K562 (cell line): ENCODE measurements at regions not wholly inside any gene's neighbourhood (a gene's known extent, or its start where the extent isn't known, plus 50 kb on each side); places are given as distances from the start of the nearest gene placed in this dataset.

Experiments
- ATAC-seq: fragments of 200-7000 bp; cut with Tn5 transposase; 3 replicates; pipeline ENCODE4 v1.9.1; 2020; ENCODE audit warnings: moderate library complexity
- BruUV-seq: library from RNA; stranded (reverse); fragments of 400-500 nt; replicated peaks from 2 replicates; lab custom pipeline; 2021; lab: Mats Ljungman, UMichigan
- CTCF ChIA-PET: fragments of 300-600 bp; formaldehyde crosslinking; extraction: SDS; loops from one replicate; lab custom pipeline; 2021; ENCODE audit warnings: low intra/inter-chr PET ratio; lab: Yijun Ruan, JAX
- POLR2A ChIA-PET: fragments of 300-600, 350-650 bp; sonication (Branson Sonifier 250); formaldehyde crosslinking; extraction: SDS; loops from one replicate; lab custom pipeline; 2021; ENCODE audit warnings: antibody characterized with exemption, inconsistent platforms; lab: Yijun Ruan, JAX
- DNase-seq, 4 experiments: peaks; one replicate each; pipeline versions ENCODE4 v3.0.0 to v3.0.0-alpha.2; 2011 to 2018; ENCODE audit warnings: low spot score in 3 of 4, mixed read lengths in 3 of 4; ENCODE audit errors: extremely low read depth in 1 of 4
- FAIRE-seq: peaks from 2 replicates; lab custom pipeline; 2011; peaks lifted over from hg19 to GRCh38; lab: Jason Lieb, UNC
- H2AFZ ChIP-seq: 2 replicates; pipeline ENCODE4 v1.6.0; 2011; ENCODE audit warnings: low read depth, low read length, control low read depth, inconsistent platforms
- H3K27ac ChIP-seq: fragments of 200-600 bp; 3 replicates; pipeline ENCODE4 v1.8.0; 2011; ENCODE audit warnings: low read depth, mild to moderate bottlenecking, control low read depth, inconsistent platforms, low read length, moderate library complexity, mixed read lengths; ENCODE audit errors: extremely low read depth
- H3K27me3 ChIP-seq, 2 experiments: fragments of 300-600 bp in 1 of 2; 2 replicates in 1 of 2; 3 replicates in 1 of 2; pipeline versions ENCODE4 v1.6.0 to v1.8.0; 2011; ENCODE audit warnings: inconsistent platforms in 2 of 2, low read length in 2 of 2, mild to moderate bottlenecking in 1 of 2, mixed read lengths in 1 of 2, moderate library complexity in 1 of 2; ENCODE audit not compliant: control insufficient read depth in 2 of 2, insufficient read depth in 2 of 2
- H3K36me3 ChIP-seq: fragments of 300-600 bp; 3 replicates; pipeline ENCODE4 v1.8.0; 2011; ENCODE audit warnings: mild to moderate bottlenecking, low read length, inconsistent platforms; ENCODE audit not compliant: control insufficient read depth, insufficient read depth
- H3K4me1 ChIP-seq, 2 experiments: fragments of 200-600 bp in 1 of 2; replicated peaks in 1 of 2; 2 replicates in 1 of 2; 3 replicates in 1 of 2; pipeline versions ENCODE4 v1.5.1 to v1.8.0; 2011; ENCODE audit warnings: inconsistent platforms in 2 of 2, low read length in 2 of 2, mild to moderate bottlenecking in 1 of 2, mixed read lengths in 1 of 2, moderate library complexity in 1 of 2; ENCODE audit not compliant: control insufficient read depth in 2 of 2, insufficient read depth in 2 of 2
- H3K4me2 ChIP-seq: 2 replicates; pipeline ENCODE4 v1.6.1; 2011; ENCODE audit warnings: low read length, control low read depth, inconsistent platforms, mixed read lengths; ENCODE audit not compliant: insufficient read depth
- H3K4me3 ChIP-seq: fragments of 200-600 bp; sonication (generic), shearing (Covaris generic); 2 replicates; pipeline ENCODE4 v1.5.1; 2016; ENCODE audit warnings: control low read depth, inconsistent platforms
- H3K79me2 ChIP-seq: fragments of 200-600 bp; 3 replicates; pipeline ENCODE4 v1.8.0; 2011; ENCODE audit warnings: low read length, inconsistent platforms; ENCODE audit not compliant: control insufficient read depth, insufficient read depth
- H3K9ac ChIP-seq, 2 experiments: 2 replicates each; pipeline versions ENCODE4 v1.6.0 to v1.6.1; 2011; ENCODE audit warnings: low read depth in 2 of 2, low read length in 2 of 2, control low read depth in 1 of 2, inconsistent platforms in 1 of 2, mild to moderate bottlenecking in 1 of 2, mixed read lengths in 1 of 2; ENCODE audit not compliant: insufficient read depth in 1 of 2
- H3K9me1 ChIP-seq: one replicate; pipeline ENCODE4 v1.6.0; 2011; ENCODE audit warnings: inconsistent platforms, mild to moderate bottlenecking, low read length, moderate library complexity; ENCODE audit not compliant: control insufficient read depth, insufficient read depth
- H3K9me3 ChIP-seq: replicated peaks from 2 replicates; pipeline ENCODE4 v1.5.1; 2011; ENCODE audit warnings: low read depth, low read length, inconsistent platforms; ENCODE audit not compliant: control insufficient read depth, insufficient read depth
- H4K20me1 ChIP-seq: replicated peaks from 2 replicates; pipeline ENCODE4 v1.6.1; 2011; ENCODE audit warnings: low read length, inconsistent platforms, mixed read lengths; ENCODE audit not compliant: control insufficient read depth, insufficient read depth
- C11orf30 ChIP-seq: fragments of 450-650 bp; IDR thresholded peaks from 2 replicates; pipeline ENCODE4 v1.6.1; 2016; ENCODE audit warnings: low read depth, mild to moderate bottlenecking
- CTCF ChIP-seq, 3 experiments: IDR thresholded peaks in 2 of 3; conservative IDR thresholded peaks in 1 of 3; 2 replicates each; pipeline ENCODE4 v1.5.1; 2011 to 2012; ENCODE audit warnings: low read length in 3 of 3, mild to moderate bottlenecking in 3 of 3, control low read depth in 2 of 3, improper control_type of control experiment in 1 of 3, inconsistent platforms in 1 of 3, low read depth in 1 of 3, mixed read lengths in 1 of 3, moderate library complexity in 1 of 3; ENCODE audit not compliant: insufficient read depth in 2 of 3
- CTCFL ChIP-seq: IDR thresholded peaks from 2 replicates; pipeline ENCODE4 v1.6.1; 2011; ENCODE audit warnings: borderline replicate concordance, low read depth, mild to moderate bottlenecking, moderate library complexity, low read length; ENCODE audit not compliant: insufficient read depth, poor library complexity, severe bottlenecking
- E2F6 ChIP-seq, 2 experiments: IDR thresholded peaks; 2 replicates each; pipeline ENCODE4 v1.6.1; 2011; ENCODE audit warnings: borderline replicate concordance in 1 of 2, control low read depth in 1 of 2, low read depth in 1 of 2, low read length in 1 of 2, mild to moderate bottlenecking in 1 of 2, mixed read lengths in 1 of 2, moderate library complexity in 1 of 2; ENCODE audit not compliant: insufficient read depth in 1 of 2, insufficient read length in 1 of 2, poor library complexity in 1 of 2, severe bottlenecking in 1 of 2; ENCODE audit errors: extremely low read depth in 1 of 2
- HDGF ChIP-seq: fragments of 450-650 bp; IDR thresholded peaks from 2 replicates; pipeline ENCODE4 v1.6.1; 2016
- MAFF ChIP-seq: IDR thresholded peaks from 2 replicates; pipeline ENCODE4 v1.6.1; 2012; ENCODE audit warnings: low read length, improper control_type of control experiment
- MAFG ChIP-seq: fragments of 450-650 bp; conservative IDR thresholded peaks from 2 replicates; pipeline ENCODE4 v1.6.1; 2016; ENCODE audit warnings: missing genetic modification characterization, missing compliant biosample characterization
- NR2F6 ChIP-seq: fragments of 450-650 bp; formaldehyde crosslinking; IDR thresholded peaks from 2 replicates; pipeline ENCODE4 v1.4.0; 2020; ENCODE audit warnings: mild to moderate bottlenecking
- TARDBP ChIP-seq: fragments of 450-650 bp; IDR thresholded peaks from 2 replicates; pipeline ENCODE4 v1.6.1; 2016
- ZC3H4 ChIP-seq: sonication (generic); formaldehyde crosslinking; IDR thresholded peaks from 2 replicates; pipeline ENCODE4 v1.9.0; 2021; ENCODE audit warnings: missing genetic modification reagents, borderline replicate concordance
- ZNF316 ChIP-seq: fragments of 450-650 bp; IDR thresholded peaks from 2 replicates; pipeline ENCODE4 v1.6.1; 2016
- ZNF507 ChIP-seq: conservative IDR thresholded peaks from 2 replicates; pipeline ENCODE4 v1.6.1; 2017; ENCODE audit warnings: missing genetic modification characterization, missing compliant biosample characterization
- WGBS: fragments of 100-300 bp; shearing (Covaris generic); methylation state at CpG from one replicate; pipeline ENCODE4 v1.1.6; 2016; ENCODE audit warnings: low coverage, mixed read lengths; ENCODE audit not compliant: insufficient coverage; ENCODE audit errors: missing lambda C conversion rate; 5-methylcytosine and 5-hydroxymethylcytosine counted together
- in situ Hi-C: fragments of 300-500 bp; cut with MboI; formaldehyde crosslinking; loops from 4 replicates; pipeline ENCODE4 v1.15.0; 2018; ENCODE audit warnings: inconsistent platforms, mixed read lengths
- intact Hi-C: fragments of 100-400 bp; cut with micrococcal nuclease; formaldehyde crosslinking; loops from 2 replicates; pipeline ENCODE4 v1.14.2; 2022

- 5% methylated on average over 4 of the region's 4 CpGs for WGBS
- ChIA-PET POLR2A (no interaction called here), CTCF (no interaction called here)
- ATAC-seq (peak; percentile 77), DNase-seq (no peak), FAIRE-seq (no peak)
- Histone ChIP-seq H3K36me3 (no peaks in the 10 kb centered on the region), H3K4me3 (no peak overlapping the region), H3K9me3 (no peaks in the 10 kb centered on the region), H3K79me2 (no peaks in the 10 kb centered on the region), H3K9ac (no peak overlapping the region), H3K27ac (no peak overlapping the region), H4K20me1 (no peaks in the 10 kb centered on the region), H3K27me3 (peaks cover 10 to 32% of the 10 kb centered on the region in 2 experiments; a peak in 3 of 5 replicates), H2AFZ (no peak overlapping the region), H3K9me1 (no peaks in the 10 kb centered on the region), H3K4me1 (no peaks in the 10 kb centered on the region), H3K4me2 (no peak overlapping the region)
- intact Hi-C loops: no loop called here
- BruUV-seq: no TSS peak
- in situ Hi-C loops: no loop called here
- TF ChIP-seq CTCF (IDR thresholded peaks at IDR 0.05 in 2 of 3, conservative IDR thresholded peaks at IDR 0.05 in 1 of 3; ENCODE audit: insufficient read depth in 2 of 3, low read depth in 1 of 3, low read length in 3 of 3) (peak in 2 of 3 experiments; percentile 9 to 38; a peak in 2 of 6 replicates), C11orf30 (peak; percentile 52; the same call in 1 of the 2 replicates), ZNF316 (peak; percentile 71), ZNF507 (tag) (no peak), ZC3H4 (CRISPR knock-in tag) (no peak), E2F6 (IDR thresholded peaks at IDR 0.05; ENCODE audit: borderline replicate concordance in 1 of 2, extremely low read depth in 1 of 2, insufficient read depth in 1 of 2, insufficient read length in 1 of 2, low read depth in 1 of 2, low read length in 1 of 2, poor library complexity in 1 of 2, severe bottlenecking in 1 of 2) (peak in 1 of 2 experiments; percentile 13), HDGF (no peak), NR2F6 (CRISPR knock-in tag) (no peak), MAFF (peak; percentile 22; the same call in 1 of the 2 replicates), TARDBP (no peak), MAFG (tag) (peak; percentile 60), CTCFL (peak; percentile 50)
- TF ChIP-seq, all 486 proteins: peak for 7
These were observed 196.5 kb downstream of the ACTR3B start for GRCh38 chr7:152956006-152956405.
